ENCODE measurements at regions not wholly inside any gene's neighbourhood (a gene's known extent, or its start where the extent isn't known, plus 50 kb on each side); places are given as distances from the start of the nearest gene placed in this dataset.

DNA sequence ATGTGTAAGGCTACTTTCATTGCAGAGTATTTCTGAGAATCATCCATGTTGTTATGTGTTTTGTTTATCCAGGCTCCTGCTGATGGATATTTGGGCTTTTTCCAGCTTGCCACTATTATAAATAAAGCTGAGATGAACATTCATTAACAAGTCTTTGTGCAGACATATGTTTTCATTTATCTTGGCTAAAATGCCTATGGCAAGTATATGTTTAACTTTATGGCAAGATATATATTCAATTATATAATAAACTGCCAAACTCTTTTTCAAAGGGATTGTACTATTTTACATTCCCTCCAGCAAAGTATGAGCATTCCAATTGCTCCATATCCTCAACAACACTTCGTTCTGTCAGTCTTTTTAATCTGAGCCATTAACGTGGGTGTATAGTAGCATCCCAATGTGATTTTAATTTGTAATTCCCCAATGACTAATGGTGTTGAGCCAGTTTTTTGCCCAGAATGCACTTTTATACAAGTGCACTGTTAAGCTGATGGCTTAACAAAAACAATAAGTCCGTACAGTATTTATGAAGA lies 452.4 kb downstream of the SHQ1 start:
- no peak for DNase-seq (ENCODE audit: low read depth)

GRCh38 chr3:72393455-72393854 lies 454.8 kb downstream of the SHQ1 start:
- DNase-seq (ENCODE audit: low read depth) = no peak

GRCh38 chr3:72391659-72392058 lies 456.6 kb downstream of the SHQ1 start:
- no peak for DNase-seq (ENCODE audit: low read depth)

GRCh38 chr3:72390841-72391240 lies 457.4 kb downstream of the SHQ1 start:
- no peak for DNase-seq (ENCODE audit: low read depth)

- no peak for DNase-seq (ENCODE audit: low read depth)
Observed at GRCh38 chr3:72388644-72389043, 459.6 kb downstream of the SHQ1 start.

DNA sequence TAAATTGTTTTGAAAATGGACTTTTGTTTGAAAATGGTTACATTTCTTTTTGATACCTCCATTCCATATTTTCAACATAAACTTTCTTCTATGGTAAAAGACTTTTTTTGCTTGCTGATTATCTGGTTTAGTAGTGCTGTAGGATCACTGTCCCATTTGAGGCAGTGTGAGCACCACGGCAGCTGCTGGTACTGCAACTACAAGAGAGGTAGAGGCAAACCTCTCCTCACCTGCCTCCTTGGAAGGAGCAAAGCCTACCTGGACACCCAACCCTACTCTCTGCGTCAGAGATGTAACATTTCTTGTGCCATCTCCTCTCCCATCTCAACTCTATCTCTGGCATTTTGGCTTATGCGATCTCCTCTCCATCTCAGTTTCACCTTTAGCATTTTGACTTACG lies 460.1 kb downstream of the SHQ1 start:
- no peak for DNase-seq (ENCODE audit: low read depth)

GRCh38 chr3:72386327-72387000 lies 461.8 kb downstream of the SHQ1 start:
- no peak for DNase-seq (ENCODE audit: low read depth)

DNA sequence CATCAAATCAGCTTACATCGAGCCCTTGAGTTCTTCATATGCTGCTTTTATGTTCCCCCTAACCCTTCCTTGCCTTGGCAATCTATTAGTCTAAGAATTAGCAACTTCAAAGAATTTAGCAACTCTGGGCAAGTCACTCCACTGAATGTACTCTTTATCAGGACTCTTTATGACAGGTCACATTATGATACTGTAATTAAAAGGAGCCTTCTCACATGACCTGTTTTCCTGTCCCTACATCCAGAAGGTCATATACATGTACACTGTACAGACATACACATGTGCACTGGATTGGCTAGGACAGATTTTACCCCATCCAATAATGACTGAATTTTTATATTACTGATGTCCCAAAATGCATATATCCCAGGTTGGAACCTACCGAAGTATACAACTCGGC lies 463.1 kb downstream of the SHQ1 start:
- no peak for DNase-seq (ENCODE audit: low read depth)

- DNase-seq (ENCODE audit: low read depth) = no peak
Observed at GRCh38 chr3:72384602-72385001, 463.6 kb downstream of the SHQ1 start.

GRCh38 chr3:72383883-72384282 lies 464.4 kb downstream of the SHQ1 start:
- DNase-seq (ENCODE audit: low read depth) = no peak

DNA sequence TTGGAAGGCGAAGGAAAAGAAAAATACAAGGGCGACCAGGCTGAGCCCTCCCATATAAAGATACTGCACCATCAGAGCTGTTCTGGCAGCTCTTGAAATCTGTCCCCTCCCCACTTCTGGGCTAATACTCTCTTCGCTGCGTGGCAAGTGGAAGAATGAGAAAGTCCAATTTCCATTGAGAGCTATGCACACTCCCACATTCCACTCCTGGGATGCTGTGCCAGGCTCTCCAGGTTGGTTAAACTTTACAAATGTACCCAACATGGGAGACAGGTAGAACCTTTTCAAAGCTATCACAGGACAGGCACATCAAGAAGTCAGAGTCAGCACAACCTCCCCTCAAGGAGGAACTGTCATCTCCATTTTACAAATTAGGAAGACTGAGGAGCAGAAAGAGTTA lies 465.0 kb downstream of the SHQ1 start:
- no peak for DNase-seq (ENCODE audit: low read depth)

DNA sequence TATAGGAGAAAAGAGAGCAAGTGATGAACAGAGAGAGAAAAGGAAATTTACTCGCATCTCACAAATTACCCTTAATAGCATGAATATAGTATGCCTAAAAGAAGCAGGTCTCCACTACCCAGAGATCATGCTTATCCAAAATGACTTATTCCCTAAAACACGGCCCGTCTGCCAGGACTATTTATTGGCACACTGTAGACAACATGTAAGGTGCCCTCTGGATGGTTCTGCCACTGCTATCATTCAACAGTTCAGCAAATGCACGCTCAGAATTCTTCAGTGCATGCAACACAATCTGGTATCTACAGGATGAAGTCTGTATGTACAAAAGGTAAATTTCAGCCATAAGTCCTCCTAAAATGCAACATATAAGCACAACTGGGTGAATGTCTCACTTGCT lies 465.8 kb downstream of the SHQ1 start:
- no peak for DNase-seq (ENCODE audit: low read depth)

- DNase-seq (ENCODE audit: low read depth) = no peak
Observed at GRCh38 chr3:72381584-72381983, 466.7 kb downstream of the SHQ1 start.

- no peak for DNase-seq (ENCODE audit: low read depth)
Observed at GRCh38 chr3:72380711-72381493, 467.3 kb downstream of the SHQ1 start.

DNA sequence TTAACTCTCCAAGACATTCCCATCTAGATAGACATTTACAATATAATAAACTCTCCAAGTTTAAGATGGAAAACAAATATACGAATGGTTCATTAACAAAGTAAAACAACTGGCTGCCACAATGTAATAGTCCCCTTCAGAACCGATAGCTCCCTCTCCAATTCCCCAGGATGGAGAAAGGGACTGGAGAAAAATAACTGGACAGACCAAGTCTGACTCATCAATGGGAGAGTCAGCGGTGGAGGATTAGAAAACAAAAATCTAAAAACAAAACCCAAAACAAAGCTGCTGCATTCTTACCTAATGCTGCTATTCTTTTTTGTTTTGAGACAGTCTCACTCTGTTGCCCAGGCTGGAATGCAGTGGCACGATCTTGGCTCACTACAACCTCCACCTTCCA lies 468.1 kb downstream of the SHQ1 start:
- DNase-seq (ENCODE audit: low read depth) = no peak

- no peak for DNase-seq (ENCODE audit: low read depth)
Observed at GRCh38 chr3:72379500-72380187, 468.6 kb downstream of the SHQ1 start.

GRCh38 chr3:72378287-72378686 lies 470.0 kb downstream of the SHQ1 start:
- DNase-seq (ENCODE audit: low read depth) = no peak

- DNase-seq (ENCODE audit: low read depth) = no peak
Observed at GRCh38 chr3:72376956-72377710, 471.1 kb downstream of the SHQ1 start.

DNA sequence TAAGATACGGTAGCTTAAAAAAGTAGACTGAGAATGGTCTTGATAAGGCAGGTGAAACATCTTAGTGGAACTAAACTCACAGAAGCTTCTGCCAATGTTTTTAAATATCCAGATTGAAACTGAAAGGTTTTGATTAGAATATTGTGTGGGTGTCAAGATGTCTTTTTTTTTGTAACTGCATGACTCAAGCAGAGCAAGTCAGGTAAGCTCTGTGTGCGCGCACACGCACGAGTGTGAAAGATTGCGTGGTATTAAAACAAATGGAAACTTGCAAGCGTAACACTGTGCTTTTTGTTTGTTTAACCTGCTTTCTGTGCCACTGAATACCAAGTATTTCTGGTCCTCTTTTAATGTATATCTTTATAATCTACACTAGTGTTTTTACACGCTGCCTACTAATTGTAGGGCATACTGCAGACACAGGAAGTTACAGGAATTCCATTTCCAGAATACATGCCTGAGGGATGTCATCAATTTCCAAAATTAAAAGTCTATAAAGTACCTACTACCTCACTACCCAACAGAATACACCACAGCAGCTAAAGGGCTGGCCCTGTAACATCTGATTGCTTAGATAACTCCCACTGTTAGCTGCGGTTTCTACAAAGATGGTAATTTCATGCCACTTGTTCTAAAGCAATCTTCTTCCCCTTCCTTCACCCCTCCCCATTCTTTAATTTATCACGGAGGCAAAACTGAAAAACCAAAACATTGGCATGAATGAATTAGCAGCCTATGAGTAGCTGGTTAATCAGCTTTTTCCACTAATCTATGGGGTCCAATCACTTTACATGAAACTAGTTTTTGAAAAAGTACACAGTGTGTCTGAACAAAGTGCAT lies 472.8 kb downstream of the SHQ1 start:
- no peak for DNase-seq (ENCODE audit: low read depth)

- DNase-seq (ENCODE audit: low read depth) = no peak
Observed at GRCh38 chr3:72373139-72373538, 475.1 kb downstream of the SHQ1 start.

DNA sequence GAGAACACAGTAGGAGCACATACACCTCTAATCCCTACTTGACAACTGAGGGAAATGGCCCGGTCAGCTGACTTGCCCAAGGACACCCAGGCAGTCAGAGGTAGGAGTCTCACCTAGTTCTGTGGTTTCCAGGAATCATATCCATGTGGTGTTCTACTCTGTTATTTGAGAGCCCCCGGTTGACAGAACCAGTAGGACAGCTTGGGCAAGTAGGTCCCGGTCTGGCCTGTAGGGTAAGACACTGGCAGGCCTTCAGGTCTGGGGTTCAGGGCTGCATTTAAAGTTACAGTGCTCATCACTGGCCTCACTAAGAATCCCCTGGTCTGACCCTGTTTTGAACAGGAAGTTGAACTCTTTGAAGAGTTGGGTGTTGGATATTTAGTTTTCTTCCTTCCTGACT lies 476.1 kb downstream of the SHQ1 start:
- no peak for DNase-seq (ENCODE audit: low read depth)

All from activated T-helper 1 cell treated with Interleukin-2 at 50 U/mL for 16 hours (primary cell).